B cell (primary cell): ENCODE measurements at regions not wholly inside any gene's neighbourhood (a gene's known extent, or its start where the extent isn't known, plus 50 kb on each side); places are given as distances from the start of the nearest gene placed in this dataset.

Source experiments
- EZH2 ChIP-seq: IDR thresholded peaks from 2 replicates; pipeline ENCODE4 v1.6.1; 2012; ENCODE audit warnings: borderline replicate concordance, low read depth, mild to moderate bottlenecking, moderate library complexity, low read length; ENCODE audit not compliant: insufficient read depth, poor library complexity, severe bottlenecking
- TF ChIP-seq, protein P1 (sequence below): fragments of 200-600 bp; IDR thresholded peaks from one replicate; pipeline ENCODE4 v1.8.0; 2022; ENCODE audit warnings: antibody characterized with exemption, mild to moderate bottlenecking

GRCh38 chr1:117308311-117308916 lies 58.8 kb upstream of the MAN1A2 start:
- TF ChIP-seq, protein P1, sequence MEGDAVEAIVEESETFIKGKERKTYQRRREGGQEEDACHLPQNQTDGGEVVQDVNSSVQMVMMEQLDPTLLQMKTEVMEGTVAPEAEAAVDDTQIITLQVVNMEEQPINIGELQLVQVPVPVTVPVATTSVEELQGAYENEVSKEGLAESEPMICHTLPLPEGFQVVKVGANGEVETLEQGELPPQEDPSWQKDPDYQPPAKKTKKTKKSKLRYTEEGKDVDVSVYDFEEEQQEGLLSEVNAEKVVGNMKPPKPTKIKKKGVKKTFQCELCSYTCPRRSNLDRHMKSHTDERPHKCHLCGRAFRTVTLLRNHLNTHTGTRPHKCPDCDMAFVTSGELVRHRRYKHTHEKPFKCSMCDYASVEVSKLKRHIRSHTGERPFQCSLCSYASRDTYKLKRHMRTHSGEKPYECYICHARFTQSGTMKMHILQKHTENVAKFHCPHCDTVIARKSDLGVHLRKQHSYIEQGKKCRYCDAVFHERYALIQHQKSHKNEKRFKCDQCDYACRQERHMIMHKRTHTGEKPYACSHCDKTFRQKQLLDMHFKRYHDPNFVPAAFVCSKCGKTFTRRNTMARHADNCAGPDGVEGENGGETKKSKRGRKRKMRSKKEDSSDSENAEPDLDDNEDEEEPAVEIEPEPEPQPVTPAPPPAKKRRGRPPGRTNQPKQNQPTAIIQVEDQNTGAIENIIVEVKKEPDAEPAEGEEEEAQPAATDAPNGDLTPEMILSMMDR: no peak
- no peak for TF ChIP-seq EZH2
